CMK (cell line): ENCODE measurements at regions not wholly inside any gene's neighbourhood (a gene's known extent, or its start where the extent isn't known, plus 50 kb on each side); places are given as distances from the start of the nearest gene placed in this dataset.
"Not testable (repeated sequence)": the region's sequence is repeated elsewhere in the genome, so short reads cannot be mapped to it uniquely, and the experiment has no call there.

Experiments
- DNase-seq: peaks from one replicate; pipeline ENCODE4 v3.0.0-alpha.2; 2010; ENCODE audit warnings: low read depth

DNA sequence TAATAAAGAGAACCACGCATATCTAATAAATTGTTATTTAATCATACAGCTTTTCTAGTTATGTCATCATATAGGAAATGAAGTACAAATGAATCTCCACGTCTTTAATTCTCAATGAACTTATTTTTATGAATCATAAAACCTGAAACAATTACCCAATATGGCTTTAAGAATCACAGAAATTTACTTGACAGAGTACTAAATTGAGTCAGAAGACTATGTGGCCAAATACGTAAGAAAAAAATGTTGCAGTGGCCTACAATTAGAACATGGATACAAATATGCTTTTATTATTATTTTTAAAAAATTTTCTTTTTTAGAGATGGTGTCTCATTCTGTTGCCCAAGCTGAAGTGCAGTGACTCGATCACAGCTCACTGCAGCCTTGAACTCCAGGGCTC, 584.7 kb upstream of the SLC35B3 start:
- no peak for DNase-seq

DNA sequence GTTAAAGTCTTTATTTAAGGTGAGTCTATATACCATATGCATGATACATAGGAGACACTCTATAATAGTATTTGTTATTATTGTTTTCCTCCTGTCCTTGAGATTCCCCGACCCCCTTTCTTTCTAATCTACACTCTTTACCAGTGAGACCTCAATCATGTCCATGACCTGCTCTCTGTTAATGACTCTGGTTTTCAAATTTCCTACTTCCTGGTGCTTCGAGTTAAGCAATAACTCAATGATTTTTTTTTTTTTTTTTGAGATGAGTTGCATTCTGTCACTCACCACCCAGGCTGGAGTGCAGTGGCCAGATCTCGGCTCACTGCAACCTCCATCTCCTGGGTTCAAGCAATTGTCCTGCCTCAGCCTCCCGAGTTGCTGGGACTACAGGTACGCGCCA, 574.6 kb upstream of the SLC35B3 start:
- DNase-seq = no peak

DNA sequence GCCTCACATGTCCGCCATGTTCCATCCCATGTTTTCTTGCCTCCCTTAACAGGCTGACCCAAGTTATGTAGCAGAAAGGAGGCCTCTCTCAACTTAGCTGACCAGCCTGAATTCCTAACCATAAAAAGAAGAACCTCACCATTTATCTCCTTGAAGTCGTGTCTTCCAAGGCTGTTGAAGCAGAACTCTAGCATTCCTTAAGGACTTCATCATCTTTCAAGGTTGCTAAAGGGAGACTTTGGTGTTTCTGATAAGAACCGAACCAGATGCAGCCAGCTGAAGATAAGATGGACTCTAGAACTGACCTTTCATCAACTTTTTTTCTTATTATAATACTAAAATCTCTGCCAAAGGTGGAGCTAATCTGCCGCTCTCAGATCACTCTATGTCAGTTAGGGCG, 571.7 kb upstream of the SLC35B3 start:
- no peak for DNase-seq

DNA sequence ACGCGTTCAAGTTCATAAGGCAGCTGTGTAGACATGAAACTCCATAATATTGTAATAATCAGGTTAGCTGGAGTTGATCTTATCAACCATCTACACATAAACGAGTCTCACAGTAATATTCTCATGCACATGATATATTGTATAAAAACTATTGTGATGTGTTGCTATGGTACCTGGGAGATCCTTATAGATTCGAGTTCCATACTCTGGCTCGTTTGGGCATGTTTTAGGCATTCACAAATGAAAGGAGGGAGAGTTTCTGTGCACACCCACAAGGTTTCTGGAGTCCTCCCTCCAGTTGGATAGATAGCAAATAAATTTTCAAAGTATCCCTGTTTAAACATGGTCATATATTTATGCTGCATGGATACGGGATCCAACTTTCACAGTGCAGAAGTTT, 567.5 kb upstream of the SLC35B3 start:
- DNase-seq = no peak

DNA sequence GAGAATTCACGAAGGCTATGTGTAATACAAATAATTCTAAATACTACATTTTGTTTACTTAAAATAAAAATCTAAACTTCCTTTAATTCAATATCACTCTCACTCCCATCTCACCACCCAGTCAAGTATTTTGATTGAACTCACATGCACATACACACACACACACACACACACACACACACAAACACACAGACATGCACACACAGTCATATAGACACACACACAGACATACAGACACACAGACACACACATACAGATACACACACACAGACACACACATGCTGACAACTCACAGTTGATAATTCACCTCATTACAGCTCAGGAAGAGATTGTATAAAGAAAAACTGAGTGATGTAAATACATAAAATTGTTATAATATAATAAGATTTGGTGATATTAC, 559.8 kb upstream of the SLC35B3 start:
- no peak for DNase-seq

DNA sequence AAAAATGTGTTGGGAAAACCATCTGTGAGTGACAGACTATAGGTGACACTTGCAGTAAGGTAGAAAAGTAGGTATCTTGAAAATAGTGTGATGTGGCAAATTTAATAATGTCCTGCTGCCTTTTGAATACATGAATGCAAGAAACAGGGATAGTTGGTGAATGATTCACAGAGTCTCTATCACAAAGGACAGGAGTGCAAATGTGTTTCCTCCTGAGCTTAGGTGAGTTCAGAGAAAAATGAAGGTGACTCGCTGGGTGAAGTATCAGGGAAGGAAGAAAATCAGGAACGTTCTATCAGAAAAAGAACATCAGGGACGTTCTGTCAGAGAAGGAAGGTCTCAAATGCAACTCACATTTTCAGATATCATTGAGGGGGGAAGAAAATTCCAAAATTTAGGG, 557.8 kb upstream of the SLC35B3 start:
- no peak for DNase-seq

DNA sequence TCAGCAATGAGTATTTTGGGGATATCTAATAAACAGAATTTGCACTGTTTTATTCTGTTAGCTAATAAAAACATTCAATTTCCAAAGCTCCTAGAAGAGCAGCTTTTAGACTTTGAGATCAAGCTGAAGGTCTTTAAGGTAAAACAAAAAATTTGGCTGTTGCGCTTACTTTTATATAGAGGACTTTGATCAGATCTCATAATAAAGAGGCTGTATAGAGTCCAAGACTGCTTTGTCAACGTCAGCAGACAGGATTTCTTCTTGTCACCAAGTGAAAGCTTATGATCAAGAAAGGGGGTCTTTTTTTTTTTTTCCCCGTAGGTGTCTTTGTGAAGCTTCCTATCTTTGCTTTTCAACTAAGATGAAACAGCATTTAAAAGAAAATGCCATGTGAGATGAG, 556.5 kb upstream of the SLC35B3 start:
- DNase-seq = no peak

DNA sequence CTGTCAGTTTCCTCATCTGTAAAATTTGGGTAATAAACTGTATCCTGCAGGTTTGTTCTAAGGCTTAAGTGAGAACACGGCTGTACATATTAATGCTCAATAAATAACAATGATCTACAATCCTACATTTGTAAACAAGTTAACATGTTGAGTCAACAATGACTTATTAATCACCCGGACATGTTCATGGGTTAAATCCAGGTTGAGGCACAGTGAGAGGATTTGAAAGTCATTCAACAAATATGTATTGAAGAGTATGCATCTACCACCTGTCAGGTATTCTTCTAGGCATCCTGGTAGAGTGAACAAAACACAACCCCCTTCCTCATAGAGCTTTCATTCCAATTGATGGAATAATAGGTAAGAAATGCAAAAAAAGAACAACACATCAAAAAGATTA, 554.7 kb upstream of the SLC35B3 start:
- DNase-seq = no peak

DNA sequence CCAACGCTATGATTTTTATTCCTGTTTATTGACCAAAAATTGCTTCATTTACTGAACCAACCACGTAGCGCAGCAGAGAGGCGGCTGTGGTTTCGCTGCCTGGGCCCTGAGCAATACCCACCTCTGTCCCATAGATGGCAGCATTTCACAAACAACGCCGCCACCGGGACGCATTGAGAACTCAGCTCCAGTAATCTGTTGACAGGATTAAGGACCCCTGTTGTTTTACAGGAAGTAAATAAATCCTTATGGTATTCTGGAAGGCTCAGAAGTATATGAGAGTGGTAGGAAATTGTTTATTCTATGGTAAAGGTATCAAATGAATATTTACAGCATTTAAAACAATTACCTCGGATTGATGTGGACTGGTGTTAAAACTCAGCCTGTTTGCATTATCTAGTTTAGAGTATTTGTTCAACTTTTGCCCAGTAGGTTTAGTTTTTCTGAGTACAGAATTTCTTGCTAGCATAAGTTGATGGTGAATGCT, 547.9 kb upstream of the SLC35B3 start:
- peak; percentile 11 for DNase-seq

DNA sequence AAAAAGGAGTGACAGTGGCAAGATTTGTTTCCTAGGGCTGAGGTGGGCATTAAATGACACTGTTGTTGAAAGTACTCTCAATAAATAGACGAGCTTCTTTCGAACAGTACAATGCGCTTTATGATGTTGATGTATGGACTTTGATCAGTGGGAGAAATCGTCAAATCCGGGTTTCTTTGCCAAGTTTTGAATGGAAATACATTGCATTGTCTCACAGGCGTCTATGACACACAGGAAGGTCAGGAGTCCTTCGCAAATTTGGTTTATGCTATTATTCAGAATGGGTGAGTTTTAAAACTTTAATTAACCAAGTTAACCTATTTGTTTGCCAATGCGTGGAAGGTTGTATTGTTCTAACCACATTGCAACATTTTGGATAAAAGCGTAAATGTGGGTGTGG, 547.3 kb upstream of the SLC35B3 start:
- no peak for DNase-seq

DNA sequence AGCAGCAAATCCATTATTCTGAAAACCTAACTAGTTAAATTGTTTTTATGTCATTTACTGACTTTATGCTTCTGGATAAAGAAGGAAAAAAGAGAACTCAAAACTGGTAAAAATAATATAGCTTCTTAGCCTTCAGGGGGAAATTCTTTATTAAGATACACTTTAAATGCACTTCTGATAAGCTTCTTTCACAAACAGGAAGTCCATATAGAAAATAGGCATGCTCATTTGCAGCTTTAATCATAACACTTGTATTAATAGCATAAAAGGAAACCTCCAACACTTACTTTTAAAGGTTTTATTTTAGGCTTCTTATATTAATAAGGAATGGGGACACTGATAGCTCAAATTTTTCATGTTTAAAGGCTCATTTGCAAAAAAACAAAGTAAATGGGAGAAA, 538.0 kb upstream of the SLC35B3 start:
- no peak for DNase-seq

DNA sequence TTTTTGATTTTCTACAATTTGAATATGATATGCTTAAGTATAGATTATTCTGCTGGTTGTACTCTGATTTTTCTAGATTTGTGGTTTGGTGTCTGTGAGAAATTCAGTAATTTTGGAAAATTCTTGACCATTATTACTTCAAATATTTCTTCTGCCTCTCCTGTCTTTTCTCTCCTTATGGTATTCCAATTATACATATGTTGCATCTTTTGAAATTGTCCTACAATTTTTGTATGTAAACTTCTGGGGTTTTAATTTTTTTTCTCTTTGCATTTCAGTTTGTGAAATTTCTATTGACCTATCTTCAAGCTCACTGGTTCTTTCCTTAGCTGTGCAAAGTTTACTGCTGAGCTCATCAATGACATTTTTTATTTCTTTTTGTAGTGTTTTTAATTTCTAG, 534.4 kb upstream of the SLC35B3 start:
- no peak for DNase-seq

DNA sequence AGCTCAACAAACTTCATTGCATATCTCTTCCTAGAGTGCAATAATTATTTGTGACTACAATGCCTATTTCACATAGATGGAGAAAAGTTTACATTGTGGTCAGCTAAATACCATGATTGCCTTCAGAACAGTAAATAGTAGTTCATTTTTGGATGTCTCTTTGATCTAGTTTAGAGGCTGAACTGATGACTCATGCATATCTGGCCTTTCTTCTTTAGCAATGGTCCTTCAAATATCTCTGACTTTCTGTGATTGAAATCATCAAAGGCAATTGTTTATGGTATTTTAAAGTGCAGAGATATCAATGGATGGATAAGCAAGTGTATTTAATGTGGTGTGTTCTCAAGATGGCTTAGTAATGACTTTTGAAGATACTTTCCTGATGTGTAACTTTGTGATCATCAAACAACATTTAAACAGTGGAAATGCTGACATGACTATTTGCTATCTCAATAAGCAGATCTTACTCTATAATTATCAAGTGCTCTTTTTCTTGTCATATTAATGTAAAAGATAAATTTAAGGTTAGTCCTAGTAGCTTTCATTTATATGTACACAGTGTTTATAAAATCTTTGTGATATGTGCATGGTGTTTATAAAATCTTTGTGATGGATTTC, 523.7 kb upstream of the SLC35B3 start:
- no peak for DNase-seq

DNA sequence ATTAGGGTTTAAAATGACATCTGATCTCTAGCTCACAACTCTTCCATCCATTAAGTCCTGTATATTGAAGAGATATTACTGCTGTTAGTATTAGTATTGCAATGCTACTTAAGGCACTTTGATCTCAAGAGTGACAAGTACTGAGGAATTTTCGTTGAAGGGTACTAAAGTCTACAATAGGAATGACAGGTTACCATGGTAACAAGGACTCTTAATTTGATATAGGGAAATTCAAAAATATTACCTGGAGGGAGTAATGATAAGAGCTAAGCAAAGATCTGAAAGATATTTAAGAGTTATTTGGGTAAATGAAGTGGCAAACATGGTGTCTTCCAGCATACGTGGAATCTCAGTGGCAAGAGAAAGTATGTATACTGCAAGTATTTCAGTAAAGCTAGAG, 518.0 kb upstream of the SLC35B3 start:
- DNase-seq = no peak

DNA sequence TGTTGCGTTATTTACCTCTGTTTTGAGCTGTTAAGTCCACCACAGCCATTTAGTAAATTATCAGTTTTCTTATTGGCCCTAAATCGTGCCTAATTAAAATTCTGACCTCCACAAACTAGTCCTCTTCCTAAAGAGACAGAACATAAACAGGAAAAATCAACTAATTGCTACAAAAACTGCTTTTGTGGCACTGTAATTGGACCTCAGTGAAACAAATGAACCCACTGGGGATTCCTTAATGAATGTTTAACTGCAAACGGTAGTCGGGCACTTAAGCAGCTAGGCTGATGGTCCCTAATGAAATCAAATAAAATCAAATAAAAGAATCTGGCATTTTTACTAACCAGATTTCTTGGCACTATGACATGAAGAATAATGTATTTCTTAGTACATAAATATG, 513.4 kb upstream of the SLC35B3 start:
- no peak for DNase-seq

DNA sequence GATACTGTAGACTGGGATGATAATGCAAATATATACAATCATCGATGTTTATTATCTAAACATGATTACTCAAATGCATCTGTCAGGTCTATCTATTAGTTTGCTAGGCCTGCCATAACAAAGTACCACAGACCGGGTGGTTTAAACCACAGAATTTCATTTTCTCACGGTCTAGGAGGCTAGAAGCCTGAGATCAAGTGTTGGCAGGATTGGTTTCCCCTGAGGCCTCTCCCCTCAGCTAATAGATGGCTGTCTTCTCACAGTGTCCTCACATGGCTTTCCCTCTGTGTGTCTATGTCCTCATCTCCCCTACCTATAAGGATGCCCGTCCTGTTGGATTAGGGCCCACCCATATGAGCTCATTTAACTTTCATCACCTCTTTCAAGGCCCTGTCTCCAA, 512.6 kb upstream of the SLC35B3 start:
- no peak for DNase-seq

DNA sequence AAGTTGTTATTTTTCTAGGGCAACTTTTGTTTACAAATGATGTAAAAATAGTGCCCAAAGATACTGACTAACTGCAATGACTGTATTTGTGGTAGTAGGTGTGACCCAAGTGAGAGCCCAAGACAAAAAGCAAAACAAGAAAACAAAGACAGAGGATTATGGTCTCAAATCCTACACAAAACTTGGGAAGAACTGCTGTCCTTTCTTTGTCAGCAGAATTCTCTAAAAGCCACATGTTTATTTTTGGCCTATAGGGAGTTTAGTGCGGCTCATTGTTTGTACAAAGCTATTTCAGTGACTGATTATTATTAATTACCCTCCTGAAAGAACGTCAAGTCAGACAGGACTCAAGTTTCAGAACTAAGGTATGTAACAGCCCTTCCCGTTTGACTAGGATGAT, 509.2 kb upstream of the SLC35B3 start:
- DNase-seq = no peak

DNA sequence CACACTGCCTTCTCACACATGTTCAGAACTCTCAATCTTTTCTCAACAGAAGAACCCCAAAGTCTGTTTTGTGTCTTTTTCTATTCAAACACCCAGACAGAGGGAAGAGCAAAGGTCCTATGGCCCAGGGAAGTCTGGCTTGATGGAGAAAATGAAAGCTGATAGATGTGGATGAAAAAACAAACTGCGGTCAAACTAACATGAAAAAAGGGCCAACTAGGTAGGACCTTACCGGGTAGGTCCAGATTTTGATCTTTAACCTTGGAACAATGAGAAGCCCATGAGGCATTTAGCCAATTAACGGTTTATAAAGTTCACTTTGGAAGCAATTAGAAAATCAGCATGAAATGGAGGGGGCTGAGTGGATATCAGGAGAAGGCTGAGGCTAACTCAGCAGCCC, 507.7 kb upstream of the SLC35B3 start:
- DNase-seq = no peak

DNA sequence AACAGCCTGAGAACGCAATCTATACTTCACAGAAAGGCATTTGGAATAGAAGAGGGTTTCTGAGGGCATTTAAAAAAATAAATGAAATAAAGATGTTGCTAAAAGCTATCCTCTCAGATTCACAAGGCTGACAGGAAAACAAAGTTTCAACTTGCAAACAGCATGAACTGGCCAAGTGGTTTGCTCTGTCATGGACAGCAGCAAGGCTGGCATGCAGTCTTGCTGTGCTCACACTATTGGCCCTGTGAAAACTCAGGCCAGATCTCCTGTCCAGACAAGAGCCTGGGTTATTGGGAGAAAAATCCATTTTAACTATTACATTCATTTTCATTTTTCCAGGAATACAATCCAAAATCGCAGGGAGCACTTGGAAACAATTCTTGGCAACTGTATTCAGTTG, 506.2 kb upstream of the SLC35B3 start:
- DNase-seq = no peak

DNA sequence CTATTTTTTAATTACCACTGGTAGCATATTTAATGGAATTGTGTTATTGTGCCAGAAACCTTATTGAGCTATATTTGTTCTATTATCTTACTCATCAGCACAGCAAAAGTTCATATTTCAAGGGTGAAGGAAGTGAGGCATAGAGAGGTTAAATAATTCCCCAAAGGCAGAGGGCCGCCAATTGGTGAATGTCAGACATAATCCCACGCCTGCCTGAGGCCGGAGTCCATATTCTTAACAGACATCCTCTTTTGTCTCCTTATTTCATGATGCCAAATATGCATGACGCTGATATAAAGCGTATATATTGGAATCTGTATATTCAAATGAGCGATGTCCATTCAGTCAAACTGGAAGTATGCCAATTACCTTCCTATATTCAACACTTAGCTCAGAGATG, 505.0 kb upstream of the SLC35B3 start:
- no peak for DNase-seq

DNA sequence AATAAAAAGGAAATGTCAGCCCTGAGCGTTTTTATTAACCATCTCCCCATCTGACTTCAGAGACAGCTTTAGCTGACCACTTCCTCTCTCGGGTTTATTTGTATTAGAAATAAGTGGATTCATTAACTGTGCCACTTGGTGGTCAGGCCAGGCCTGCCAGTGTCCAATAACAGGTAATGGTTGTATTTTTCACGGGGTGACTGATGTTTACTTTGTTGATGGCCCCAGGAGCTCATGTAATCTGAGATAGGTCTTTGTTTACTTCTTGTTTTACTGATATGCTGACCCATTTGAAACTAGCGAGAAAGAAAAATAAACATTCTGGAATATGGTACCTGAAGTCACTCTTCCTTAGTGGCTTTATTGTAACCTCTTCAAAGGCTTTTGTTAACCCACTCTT, 504.3 kb upstream of the SLC35B3 start:
- no peak for DNase-seq

DNA sequence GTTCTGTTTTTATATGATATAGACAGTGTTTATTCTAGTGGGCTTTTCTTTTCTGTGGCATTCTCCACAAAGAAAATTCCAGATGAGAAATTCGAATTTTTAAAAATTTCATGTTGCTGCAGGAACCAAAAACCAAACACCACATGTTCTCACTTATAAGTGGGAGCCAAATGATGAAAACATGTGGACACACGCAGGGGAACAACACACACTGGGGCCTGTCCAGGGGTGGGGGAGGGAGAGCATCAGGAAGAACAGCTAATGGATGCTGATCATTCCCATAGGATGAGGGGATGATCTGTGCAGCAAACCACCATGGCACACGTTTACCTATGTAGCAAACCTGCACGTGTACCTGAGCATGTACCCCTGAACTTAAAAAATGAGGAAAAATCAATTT, 499.0 kb upstream of the SLC35B3 start:
- DNase-seq = no peak

DNA sequence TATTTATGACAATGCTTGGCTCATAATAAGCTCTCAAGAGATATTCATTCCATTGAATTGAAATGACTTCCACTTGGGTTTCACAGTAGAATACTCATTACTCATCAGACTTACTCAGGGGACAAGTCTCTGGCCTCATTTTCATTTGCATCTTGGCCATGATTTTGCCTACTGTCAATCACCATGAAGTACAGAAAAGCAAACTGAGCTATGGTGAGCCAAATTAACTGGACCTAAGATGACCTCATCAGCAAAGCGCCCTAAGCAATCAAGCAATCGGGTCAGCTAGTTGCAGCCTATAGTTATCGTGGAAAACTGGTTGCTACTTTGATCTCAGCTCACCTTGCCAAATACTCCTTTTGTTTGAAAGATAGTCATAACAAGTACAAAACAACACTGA, 494.7 kb upstream of the SLC35B3 start:
- no peak for DNase-seq

DNA sequence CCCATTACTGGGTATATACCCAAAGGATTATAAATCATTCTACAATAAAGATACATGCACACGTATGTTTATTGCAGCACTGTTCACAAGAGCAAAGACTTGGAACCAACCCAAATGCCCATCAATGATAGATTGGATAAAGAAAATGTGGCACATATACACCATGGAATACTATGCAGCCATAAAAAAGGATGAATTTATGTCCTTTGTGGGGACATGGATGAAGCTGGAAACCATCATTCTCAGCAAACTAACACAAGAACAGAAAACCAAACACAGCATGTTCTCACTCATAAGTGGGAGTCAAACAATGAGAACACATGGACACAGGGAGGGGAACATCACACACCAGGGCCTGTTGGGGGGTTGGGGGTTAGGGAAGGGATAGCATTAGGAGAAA, 484.9 kb upstream of the SLC35B3 start:
- DNase-seq = not testable (repeated sequence)

DNA sequence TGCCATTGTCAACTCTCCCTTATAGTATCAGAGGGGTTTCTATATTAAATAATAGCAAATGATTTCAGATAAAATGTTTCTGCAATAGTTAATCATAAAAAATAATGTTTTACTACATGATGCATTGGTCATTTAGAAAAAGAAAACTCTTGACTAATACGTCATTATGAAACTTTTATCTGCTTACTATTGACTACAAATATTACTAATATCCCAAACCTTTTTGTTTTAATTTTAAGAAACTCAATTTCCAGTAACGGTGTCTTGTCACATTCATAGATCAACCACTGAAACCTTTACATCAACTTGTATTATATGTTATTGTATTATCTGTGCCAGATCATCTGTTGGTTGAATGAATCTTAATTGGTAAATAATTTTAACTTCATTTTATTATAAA, 482.9 kb upstream of the SLC35B3 start:
- DNase-seq = no peak
